ENCODE measurements at regions not wholly inside any gene's neighbourhood (a gene's known extent, or its start where the extent isn't known, plus 50 kb on each side); places are given as distances from the start of the nearest gene placed in this dataset.
"Not testable (repeated sequence)": the region's sequence is repeated elsewhere in the genome, so short reads cannot be mapped to it uniquely, and the experiment has no call there.

DNA sequence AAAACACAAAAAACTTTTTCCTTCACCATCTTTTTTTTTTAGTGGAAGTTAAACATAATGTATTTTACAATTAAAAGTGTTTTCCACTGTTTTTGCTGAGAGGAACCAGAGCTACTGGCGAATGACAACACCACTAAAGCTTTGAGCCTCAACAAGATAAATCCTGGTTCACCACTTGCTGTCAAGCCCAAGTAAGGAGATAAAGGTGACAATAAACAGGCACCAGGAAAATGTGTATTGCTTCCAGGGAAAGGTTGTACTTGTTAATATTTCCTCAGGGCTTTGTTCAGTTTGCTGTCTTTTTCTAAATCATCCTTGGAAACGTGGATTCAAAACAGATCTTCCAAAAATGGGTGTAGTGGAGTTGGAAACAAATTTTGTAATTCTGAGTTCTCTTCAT is 109.9 kb upstream of the ANKRD30A start:
- TF ChIP-seq, protein P1, sequence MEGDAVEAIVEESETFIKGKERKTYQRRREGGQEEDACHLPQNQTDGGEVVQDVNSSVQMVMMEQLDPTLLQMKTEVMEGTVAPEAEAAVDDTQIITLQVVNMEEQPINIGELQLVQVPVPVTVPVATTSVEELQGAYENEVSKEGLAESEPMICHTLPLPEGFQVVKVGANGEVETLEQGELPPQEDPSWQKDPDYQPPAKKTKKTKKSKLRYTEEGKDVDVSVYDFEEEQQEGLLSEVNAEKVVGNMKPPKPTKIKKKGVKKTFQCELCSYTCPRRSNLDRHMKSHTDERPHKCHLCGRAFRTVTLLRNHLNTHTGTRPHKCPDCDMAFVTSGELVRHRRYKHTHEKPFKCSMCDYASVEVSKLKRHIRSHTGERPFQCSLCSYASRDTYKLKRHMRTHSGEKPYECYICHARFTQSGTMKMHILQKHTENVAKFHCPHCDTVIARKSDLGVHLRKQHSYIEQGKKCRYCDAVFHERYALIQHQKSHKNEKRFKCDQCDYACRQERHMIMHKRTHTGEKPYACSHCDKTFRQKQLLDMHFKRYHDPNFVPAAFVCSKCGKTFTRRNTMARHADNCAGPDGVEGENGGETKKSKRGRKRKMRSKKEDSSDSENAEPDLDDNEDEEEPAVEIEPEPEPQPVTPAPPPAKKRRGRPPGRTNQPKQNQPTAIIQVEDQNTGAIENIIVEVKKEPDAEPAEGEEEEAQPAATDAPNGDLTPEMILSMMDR (IDR thresholded peaks at IDR 0.05; ENCODE audit: insufficient read depth, low read length, poor library complexity, severe bottlenecking), result no peak

DNA sequence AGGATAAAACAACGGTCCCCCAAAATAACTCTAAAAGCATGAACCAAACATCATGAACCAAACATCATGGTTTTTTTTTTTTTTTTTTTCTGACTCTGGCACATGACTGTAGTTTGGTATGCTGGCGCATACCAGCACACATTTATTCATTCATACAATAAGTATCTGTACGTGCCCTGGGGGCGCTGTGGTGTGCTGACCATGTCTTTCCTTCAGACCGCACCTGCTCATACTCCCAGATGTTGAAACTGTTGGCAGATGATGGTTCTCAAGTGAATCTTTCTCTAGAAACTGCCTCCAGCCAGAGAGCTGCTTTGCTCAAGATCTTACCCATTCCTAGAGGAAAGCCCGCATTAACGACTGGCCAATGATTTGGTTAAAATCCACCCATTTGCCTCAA is 114.7 kb upstream of the ANKRD30A start:
- no peak overlapping the region for H3K4me3 ChIP-seq (replicated peaks; ENCODE audit: low read depth, low read length)
- TF ChIP-seq, protein P1 (IDR thresholded peaks at IDR 0.05; ENCODE audit: insufficient read depth, low read length, poor library complexity, severe bottlenecking), result no peak
- no peaks in the 10 kb centered on the region for H3K27me3 ChIP-seq (replicated peaks; ENCODE audit: control insufficient read depth, insufficient read depth, low read length)
- no peaks in the 10 kb centered on the region for H3K36me3 ChIP-seq (ENCODE audit: control insufficient read depth, insufficient read depth, low read length)
- DNase-seq (ENCODE audit: extremely low read depth, insufficient read length), result no peak

More for the DNA sequence above, 109.9 kb upstream of the ANKRD30A start:
- Histone ChIP-seq H3K4me3 (replicated peaks; ENCODE audit: low read depth, low read length) (no peak overlapping the region), H3K27me3 (replicated peaks; ENCODE audit: control insufficient read depth, insufficient read depth, low read length) (no peaks in the 10 kb centered on the region), H3K36me3 (ENCODE audit: control insufficient read depth, insufficient read depth, low read length) (no peaks in the 10 kb centered on the region)
- no peak for DNase-seq (ENCODE audit: extremely low read depth, insufficient read length)

DNA sequence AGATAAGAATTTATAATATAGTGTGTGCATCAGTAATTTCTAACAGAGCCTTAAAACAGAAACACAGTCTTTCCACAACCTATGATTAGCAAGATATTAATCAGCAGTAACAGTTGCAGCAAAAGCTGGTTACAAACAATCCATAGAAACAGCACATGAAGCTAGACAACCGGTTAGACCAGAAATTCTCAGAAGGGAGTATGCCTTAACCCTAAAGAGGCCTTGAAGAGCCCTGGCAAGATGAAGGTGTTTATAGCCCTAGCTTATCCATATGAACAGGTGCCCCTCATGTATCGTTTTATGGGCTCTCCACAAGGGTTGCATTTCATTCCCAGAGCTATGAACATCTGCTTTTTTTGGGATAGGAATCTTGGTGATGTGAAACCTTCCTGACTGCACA is 117.1 kb upstream of the ANKRD30A start:
- not testable (repeated sequence) for DNase-seq (ENCODE audit: extremely low read depth, insufficient read length); H3K36me3 ChIP-seq (ENCODE audit: control insufficient read depth, insufficient read depth, low read length); H3K4me3 ChIP-seq (replicated peaks; ENCODE audit: low read depth, low read length); H3K27me3 ChIP-seq (replicated peaks; ENCODE audit: control insufficient read depth, insufficient read depth, low read length)

DNA sequence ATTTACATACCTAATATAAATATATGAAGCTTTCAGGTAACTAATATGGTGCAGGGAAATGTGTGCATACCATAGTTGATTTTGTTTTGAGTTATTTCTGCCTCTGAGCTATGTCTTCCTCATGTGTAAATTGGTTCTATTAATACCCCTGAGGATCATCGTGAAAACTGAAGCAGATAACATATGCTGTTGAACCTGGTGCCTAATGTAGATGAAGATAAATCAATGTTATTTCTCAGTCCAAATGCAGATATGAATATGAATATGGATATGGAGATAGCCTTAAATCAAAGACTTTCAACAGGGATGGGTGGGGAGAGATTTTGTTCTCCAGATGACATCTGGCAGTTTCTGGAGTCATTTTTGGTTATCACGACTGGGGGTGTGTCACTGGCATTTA is 122.3 kb upstream of the ANKRD30A start:
- no peaks in the 10 kb centered on the region for H3K36me3 ChIP-seq (ENCODE audit: control insufficient read depth, insufficient read depth, low read length)
- no peak for DNase-seq (ENCODE audit: extremely low read depth, insufficient read length)
- TF ChIP-seq, protein P1 (IDR thresholded peaks at IDR 0.05; ENCODE audit: insufficient read depth, low read length, poor library complexity, severe bottlenecking), result no peak
- H3K4me3 ChIP-seq (replicated peaks; ENCODE audit: low read depth, low read length), result no peak overlapping the region
- no peaks in the 10 kb centered on the region for H3K27me3 ChIP-seq (replicated peaks; ENCODE audit: control insufficient read depth, insufficient read depth, low read length)

DNA sequence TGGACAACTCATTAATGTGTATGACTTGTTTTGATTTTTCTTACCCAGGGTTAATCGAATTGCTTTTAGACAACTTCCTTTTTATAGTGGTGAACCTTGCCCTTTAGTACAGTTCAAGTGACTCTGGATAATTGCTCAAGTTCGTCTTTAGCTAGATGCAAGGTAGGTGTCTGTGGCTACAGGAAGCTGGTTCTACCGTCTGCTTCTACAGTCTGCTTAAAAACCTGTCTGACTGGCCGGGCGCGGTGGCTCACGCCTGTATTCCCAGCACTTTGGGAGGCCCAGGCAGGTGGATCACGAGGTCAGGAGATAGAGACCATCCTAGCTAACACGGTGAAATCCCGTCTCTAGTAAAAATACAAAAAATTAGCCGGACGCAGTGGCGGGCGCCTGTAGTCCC is 129.6 kb upstream of the ANKRD30A start:
- not testable (repeated sequence) for H3K4me3 ChIP-seq (replicated peaks; ENCODE audit: low read depth, low read length); H3K27me3 ChIP-seq (replicated peaks; ENCODE audit: control insufficient read depth, insufficient read depth, low read length); H3K36me3 ChIP-seq (ENCODE audit: control insufficient read depth, insufficient read depth, low read length); DNase-seq (ENCODE audit: extremely low read depth, insufficient read length)

DNA sequence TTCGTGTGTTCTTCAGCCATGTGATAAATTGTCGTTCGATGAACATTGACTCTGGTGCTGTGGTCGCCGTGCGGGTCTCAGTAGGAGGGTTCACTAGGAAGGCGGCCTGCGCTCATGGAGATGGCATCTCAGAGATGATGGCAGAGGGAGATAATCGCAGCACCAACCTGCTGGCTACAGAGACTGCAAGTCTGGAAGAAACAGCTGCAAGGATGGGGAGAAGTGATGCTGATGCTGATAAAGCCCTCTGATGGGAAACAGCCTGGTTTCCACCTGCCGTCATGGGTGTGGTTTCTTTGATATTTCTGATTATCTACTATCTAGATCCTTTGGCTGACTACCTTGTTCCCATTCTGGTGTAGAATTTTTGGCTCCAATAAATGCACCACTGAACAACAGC is 130.5 kb upstream of the ANKRD30A start:
- no peaks in the 10 kb centered on the region for H3K27me3 ChIP-seq (replicated peaks; ENCODE audit: control insufficient read depth, insufficient read depth, low read length)
- no peaks in the 10 kb centered on the region for H3K36me3 ChIP-seq (ENCODE audit: control insufficient read depth, insufficient read depth, low read length)
- no peak for DNase-seq (ENCODE audit: extremely low read depth, insufficient read length)
- H3K4me3 ChIP-seq (replicated peaks; ENCODE audit: low read depth, low read length), result no peak overlapping the region
- TF ChIP-seq, protein P1 (IDR thresholded peaks at IDR 0.05; ENCODE audit: insufficient read depth, low read length, poor library complexity, severe bottlenecking), result no peak

DNA sequence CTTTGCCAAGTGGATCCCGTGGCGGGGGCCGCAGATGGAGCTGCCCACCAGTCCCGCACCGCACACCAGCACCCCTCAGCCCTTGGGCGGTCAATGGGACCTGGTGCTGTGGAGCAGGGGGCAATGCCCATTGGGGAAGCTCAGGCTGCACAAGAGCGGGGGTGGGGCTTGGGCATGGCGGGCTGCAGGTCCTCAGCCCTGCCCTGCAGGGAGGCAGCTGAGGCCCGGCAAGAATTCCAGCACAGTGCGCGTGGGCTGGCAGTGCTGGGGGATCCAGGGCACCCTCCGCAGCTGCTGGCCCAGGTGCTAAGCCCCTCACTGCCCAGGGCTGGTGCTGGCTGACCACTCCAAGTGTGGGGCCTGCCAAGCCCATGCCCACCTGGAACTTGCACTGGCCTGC is 136.2 kb upstream of the ANKRD30A start:
- Histone ChIP-seq H3K27me3 (replicated peaks; ENCODE audit: control insufficient read depth, insufficient read depth, low read length) (no peaks in the 10 kb centered on the region), H3K4me3 (replicated peaks; ENCODE audit: low read depth, low read length) (no peak overlapping the region), H3K36me3 (ENCODE audit: control insufficient read depth, insufficient read depth, low read length) (no peaks in the 10 kb centered on the region)
- no peak for DNase-seq (ENCODE audit: extremely low read depth, insufficient read length)
- TF ChIP-seq, protein P1 (IDR thresholded peaks at IDR 0.05; ENCODE audit: insufficient read depth, low read length, poor library complexity, severe bottlenecking), result no peak
